H9 (cell line): ENCODE measurements at regions not wholly inside any gene's neighbourhood (a gene's known extent, or its start where the extent isn't known, plus 50 kb on each side); places are given as distances from the start of the nearest gene placed in this dataset.

Experiments used
- DNase-seq: peaks from one replicate; pipeline ENCODE4 v3.0.0-alpha.2; 2017
- H2AFZ ChIP-seq: one replicate; pipeline ENCODE4 v1.6.1; 2013; ENCODE audit warnings: mild to moderate bottlenecking, low read length, control low read depth, moderate library complexity
- H2AK5ac ChIP-seq: 2 replicates; pipeline ENCODE4 v1.6.1; 2013; ENCODE audit warnings: low read length, control low read depth, mixed read lengths; ENCODE audit not compliant: insufficient read length
- H2BK120ac ChIP-seq: one replicate; pipeline ENCODE4 v1.6.1; 2013; ENCODE audit warnings: low read depth, mild to moderate bottlenecking, low read length, control low read depth, inconsistent platforms; ENCODE audit not compliant: poor library complexity, severe bottlenecking
- H2BK12ac ChIP-seq: 2 replicates; pipeline ENCODE4 v1.6.1; 2013; ENCODE audit warnings: low read length, control low read depth, mixed read lengths, low read depth; ENCODE audit not compliant: insufficient read length
- H2BK15ac ChIP-seq: 2 replicates; pipeline ENCODE4 v1.6.1; 2013; ENCODE audit warnings: low read depth, low read length, control low read depth
- H2BK20ac ChIP-seq: one replicate; pipeline ENCODE4 v1.6.1; 2013; ENCODE audit warnings: low read depth, mild to moderate bottlenecking, low read length, control low read depth, inconsistent platforms; ENCODE audit not compliant: poor library complexity, severe bottlenecking
- H2BK5ac ChIP-seq: 2 replicates; pipeline ENCODE4 v1.6.1; 2013; ENCODE audit warnings: low read length, control low read depth, mixed read lengths; ENCODE audit not compliant: insufficient read length
- H3K14ac ChIP-seq: 2 replicates; pipeline ENCODE4 v1.6.1; 2013; ENCODE audit warnings: low read length, control low read depth; ENCODE audit not compliant: insufficient read depth
- H3K18ac ChIP-seq: 2 replicates; pipeline ENCODE4 v1.6.1; 2013; ENCODE audit warnings: low read depth, mild to moderate bottlenecking, mixed read lengths, low read length, control low read depth; ENCODE audit not compliant: insufficient read length
- H3K23ac ChIP-seq: 2 replicates; pipeline ENCODE4 v1.6.1; 2013; ENCODE audit warnings: low read length, control low read depth, mixed read lengths, low read depth; ENCODE audit not compliant: insufficient read length
- H3K23me2 ChIP-seq: 2 replicates; pipeline ENCODE4 v1.6.1; 2013; ENCODE audit warnings: low read depth, mild to moderate bottlenecking, mixed read lengths, low read length, control low read depth; ENCODE audit not compliant: insufficient read length, poor library complexity, severe bottlenecking
- H3K27ac ChIP-seq: 2 replicates; pipeline ENCODE4 v1.5.1; 2013; ENCODE audit warnings: low read length, control low read depth, mixed read lengths, low read depth; ENCODE audit not compliant: insufficient read length
- H3K27me3 ChIP-seq: 2 replicates; pipeline ENCODE4 v1.6.1; 2013; ENCODE audit warnings: low read length, control low read depth, inconsistent platforms; ENCODE audit not compliant: insufficient read depth
- H3K4ac ChIP-seq: 2 replicates; pipeline ENCODE4 v1.6.1; 2013; ENCODE audit warnings: low read depth, mild to moderate bottlenecking, control low read depth, inconsistent platforms, low read length, moderate library complexity
- H3K4me1 ChIP-seq: 2 replicates; pipeline ENCODE4 v1.6.1; 2013; ENCODE audit warnings: low read length, control low read depth, inconsistent platforms; ENCODE audit not compliant: insufficient read depth
- H3K4me2 ChIP-seq: 2 replicates; pipeline ENCODE4 v1.6.1; 2013; ENCODE audit warnings: low read length, control low read depth, mixed read lengths; ENCODE audit not compliant: insufficient read length, insufficient read depth
- H3K56ac ChIP-seq: 2 replicates; pipeline ENCODE4 v1.6.1; 2013; ENCODE audit warnings: low read depth, mild to moderate bottlenecking, mixed read lengths, low read length, control low read depth; ENCODE audit not compliant: insufficient read length
- H3K79me1 ChIP-seq: 2 replicates; pipeline ENCODE4 v1.6.1; 2013; ENCODE audit warnings: low read depth, mild to moderate bottlenecking, moderate library complexity, low read length, control low read depth, inconsistent platforms; ENCODE audit not compliant: insufficient read depth, poor library complexity, severe bottlenecking
- H3K79me2 ChIP-seq: 2 replicates; pipeline ENCODE4 v1.6.1; 2013; ENCODE audit warnings: low read length, control low read depth, inconsistent platforms; ENCODE audit not compliant: insufficient read depth
- H3K9ac ChIP-seq: 2 replicates; pipeline ENCODE4 v1.6.1; 2013; ENCODE audit warnings: low read length, control low read depth, mixed read lengths; ENCODE audit not compliant: insufficient read length; ENCODE audit errors: extremely low read depth
- H3K9me3 ChIP-seq: one replicate; pipeline ENCODE4 v1.6.1; 2013; ENCODE audit warnings: low read depth, low read length, inconsistent platforms; ENCODE audit not compliant: control insufficient read depth
- H3T11ph ChIP-seq: one replicate; pipeline ENCODE4 v1.6.1; 2013; ENCODE audit warnings: mild to moderate bottlenecking, low read length, control low read depth, inconsistent platforms
- H4K20me1 ChIP-seq: one replicate; pipeline ENCODE4 v1.6.1; 2013; ENCODE audit not compliant: control insufficient read depth, insufficient read length, insufficient read depth
- H4K5ac ChIP-seq: 2 replicates; pipeline ENCODE4 v1.6.1; 2013; ENCODE audit warnings: low read depth, mild to moderate bottlenecking, mixed read lengths, low read length, control low read depth; ENCODE audit not compliant: insufficient read length
- H4K8ac ChIP-seq: replicated peaks from 2 replicates; pipeline ENCODE4 v1.6.1; 2013; ENCODE audit warnings: low read length, control low read depth, mixed read lengths, low read depth; ENCODE audit not compliant: insufficient read length
- H4K91ac ChIP-seq: 2 replicates; pipeline ENCODE4 v1.6.1; 2013; ENCODE audit warnings: low read depth, mild to moderate bottlenecking, moderate library complexity, mixed read lengths, low read length, control low read depth; ENCODE audit not compliant: insufficient read length
- H3K27ac Mint-ChIP-seq, 3 experiments: 2 replicates in 2 of 3; 3 replicates in 1 of 3; pipeline ENCODE4 v1.8.0; 2020 to 2021; ENCODE audit warnings: mixed read lengths in 3 of 3, mild to moderate bottlenecking in 1 of 3, moderate library complexity in 1 of 3
- H3K27me3 Mint-ChIP-seq: 2 replicates; pipeline ENCODE4 v1.8.0; 2021; ENCODE audit warnings: low read depth, mild to moderate bottlenecking, moderate library complexity, mixed read lengths
- H3K36me3 Mint-ChIP-seq, 3 experiments: 2 replicates in 2 of 3; 3 replicates in 1 of 3; pipeline ENCODE4 v1.8.0; 2020 to 2021; ENCODE audit warnings: low read depth in 3 of 3, mixed read lengths in 3 of 3; ENCODE audit not compliant: insufficient read depth in 1 of 3
- H3K4me1 Mint-ChIP-seq, 2 experiments: 2 replicates each; pipeline ENCODE4 v1.8.0; 2020; ENCODE audit warnings: mixed read lengths in 2 of 2
- H3K4me3 Mint-ChIP-seq, 2 experiments: 2 replicates in 1 of 2; 3 replicates in 1 of 2; pipeline ENCODE4 v1.8.0; 2020 to 2021; ENCODE audit warnings: mild to moderate bottlenecking in 2 of 2, mixed read lengths in 2 of 2, moderate library complexity in 1 of 2
- H3K9me3 Mint-ChIP-seq, 2 experiments: 2 replicates in 1 of 2; 3 replicates in 1 of 2; pipeline ENCODE4 v1.8.0; 2020; ENCODE audit warnings: mild to moderate bottlenecking in 2 of 2, mixed read lengths in 2 of 2, moderate library complexity in 1 of 2
- WGBS: extraction: QIAGEN DNeasy Blood & Tissue Kit; methylation state at CpG from one replicate; pipeline ENCODE4 v1.1.7; 2013; ENCODE audit warnings: missing lambda C conversion rate, low lambda C conversion rate, mixed read lengths; ENCODE audit not compliant: insufficient read length; ENCODE audit errors: extremely low coverage; 5-methylcytosine and 5-hydroxymethylcytosine counted together
- TF ChIP-seq, protein P1 (sequence below): fragments of 200-600 bp; sonication (generic); conservative IDR thresholded peaks from 3 replicates; pipeline ENCODE4 v1.8.0; 2021; ENCODE audit warnings: antibody characterized with exemption, mild to moderate bottlenecking

DNA sequence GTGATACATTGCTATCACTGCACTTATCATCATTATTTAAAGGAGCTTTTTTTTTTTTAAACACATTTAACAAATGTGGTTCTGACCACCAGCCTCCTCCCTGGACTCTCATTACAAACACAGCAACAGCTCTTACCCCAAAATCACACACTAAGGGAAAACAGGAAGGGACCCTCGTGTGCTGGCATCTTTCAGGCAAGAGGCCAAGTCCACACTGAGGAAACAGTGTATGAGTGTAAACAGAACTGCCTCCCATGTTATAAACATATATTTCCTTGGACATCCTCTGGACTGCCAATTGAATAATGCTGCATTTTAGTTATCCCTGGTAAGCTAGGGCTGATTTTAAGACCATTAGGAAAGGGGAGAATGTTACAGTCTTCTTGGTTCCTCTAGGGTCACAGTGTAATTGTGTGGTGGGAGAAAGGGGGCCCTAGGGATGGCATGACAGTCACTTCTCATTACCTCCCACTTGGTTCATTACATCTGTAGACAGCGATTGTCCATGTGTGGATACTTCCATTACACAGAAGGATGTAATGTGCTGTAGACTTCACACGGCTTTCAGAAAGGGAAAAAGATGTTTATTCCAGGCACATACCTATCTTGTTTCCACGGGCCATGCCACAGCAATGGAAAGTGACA is 244.6 kb upstream of the TET2 start:
- H3K27me3 Mint-ChIP-seq: peaks cover 76% of the 10 kb centered on the region

More for the DNA sequence above, 244.6 kb upstream of the TET2 start:
- no peaks in the 10 kb centered on the region for H4K20me1 ChIP-seq
- H3K4ac ChIP-seq: no peak overlapping the region
- no peak overlapping the region for H2AFZ ChIP-seq
- no peak overlapping the region for H2BK20ac ChIP-seq
- no peak overlapping the region for H3K27ac ChIP-seq
- no peak overlapping the region for H2BK120ac ChIP-seq
- H3K4me3 Mint-ChIP-seq: no peak overlapping the region
- H3K23ac ChIP-seq: no peak overlapping the region
- H3K4me1 Mint-ChIP-seq: peaks cover 5 to 7% of the 10 kb centered on the region in 2 experiments; a peak in 3 of 4 replicates
- peaks cover 9% of the 10 kb centered on the region; the same call in 1 of the 2 replicates for H3K27me3 ChIP-seq
- DNase-seq: no peak
- WGBS: no CpG with 5 or more reads among the region's 4 CpGs
- H3K27ac Mint-ChIP-seq: no peak overlapping the region
- no peak overlapping the region for H3T11ph ChIP-seq
- no peak overlapping the region for H3K9ac ChIP-seq
- no peaks in the 10 kb centered on the region for H3K23me2 ChIP-seq
- H3K4me2 ChIP-seq: no peak overlapping the region
- peaks cover 0 to 8% (median 3%) of the 10 kb centered on the region in 3 experiments; a peak in 4 of 7 replicates for H3K36me3 Mint-ChIP-seq
- no peaks in the 10 kb centered on the region for H3K79me2 ChIP-seq
- no peak overlapping the region for H3K18ac ChIP-seq
- no peak overlapping the region for H4K8ac ChIP-seq
- H3K14ac ChIP-seq: no peak overlapping the region
- H2BK12ac ChIP-seq: no peak overlapping the region
- H2AK5ac ChIP-seq: no peak overlapping the region
- H4K5ac ChIP-seq: no peak overlapping the region
- H3K9me3 Mint-ChIP-seq: peaks cover 6 to 9% of the 10 kb centered on the region in 2 experiments
- TF ChIP-seq, protein P1, sequence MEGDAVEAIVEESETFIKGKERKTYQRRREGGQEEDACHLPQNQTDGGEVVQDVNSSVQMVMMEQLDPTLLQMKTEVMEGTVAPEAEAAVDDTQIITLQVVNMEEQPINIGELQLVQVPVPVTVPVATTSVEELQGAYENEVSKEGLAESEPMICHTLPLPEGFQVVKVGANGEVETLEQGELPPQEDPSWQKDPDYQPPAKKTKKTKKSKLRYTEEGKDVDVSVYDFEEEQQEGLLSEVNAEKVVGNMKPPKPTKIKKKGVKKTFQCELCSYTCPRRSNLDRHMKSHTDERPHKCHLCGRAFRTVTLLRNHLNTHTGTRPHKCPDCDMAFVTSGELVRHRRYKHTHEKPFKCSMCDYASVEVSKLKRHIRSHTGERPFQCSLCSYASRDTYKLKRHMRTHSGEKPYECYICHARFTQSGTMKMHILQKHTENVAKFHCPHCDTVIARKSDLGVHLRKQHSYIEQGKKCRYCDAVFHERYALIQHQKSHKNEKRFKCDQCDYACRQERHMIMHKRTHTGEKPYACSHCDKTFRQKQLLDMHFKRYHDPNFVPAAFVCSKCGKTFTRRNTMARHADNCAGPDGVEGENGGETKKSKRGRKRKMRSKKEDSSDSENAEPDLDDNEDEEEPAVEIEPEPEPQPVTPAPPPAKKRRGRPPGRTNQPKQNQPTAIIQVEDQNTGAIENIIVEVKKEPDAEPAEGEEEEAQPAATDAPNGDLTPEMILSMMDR: no peak
- H3K79me1 ChIP-seq: no peaks in the 10 kb centered on the region
- H3K56ac ChIP-seq: no peak overlapping the region
- no peaks in the 10 kb centered on the region for H3K4me1 ChIP-seq
- H3K9me3 ChIP-seq: no peaks in the 10 kb centered on the region
- H2BK5ac ChIP-seq: no peak overlapping the region
- no peak overlapping the region for H4K91ac ChIP-seq
- no peak overlapping the region for H2BK15ac ChIP-seq
